GM18868 (cell line): ENCODE measurements at regions not wholly inside any gene's neighbourhood (a gene's known extent, or its start where the extent isn't known, plus 50 kb on each side); places are given as distances from the start of the nearest gene placed in this dataset.

Experiments
- ATAC-seq: cut with Tn5 transposase; IDR thresholded peaks from one replicate; pipeline ENCODE4 v1.9.1; 2021; ENCODE audit warnings: mild to moderate bottlenecking, moderate library complexity; ENCODE audit not compliant: unreplicated experiment

DNA sequence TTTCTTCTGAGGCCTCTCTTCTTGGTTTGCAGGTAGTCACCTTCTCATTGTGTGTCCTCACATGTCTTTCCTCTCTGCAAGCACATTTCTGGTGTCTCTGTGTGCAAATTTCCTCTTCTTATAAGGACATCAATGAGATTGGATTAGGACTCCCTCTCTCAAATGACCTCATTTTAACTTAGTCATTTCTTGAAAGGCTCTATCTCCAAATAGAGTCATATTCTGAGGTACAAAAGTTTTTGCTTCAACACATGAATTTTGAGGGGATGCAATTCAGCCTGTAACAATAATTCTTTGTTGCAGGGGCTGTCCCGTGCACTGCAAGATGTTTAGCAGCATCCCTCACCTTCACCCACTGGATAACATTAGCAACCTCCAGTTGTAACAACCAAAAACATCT lies 115.0 kb upstream of the DCBLD2 start:
- no peak for ATAC-seq

DNA sequence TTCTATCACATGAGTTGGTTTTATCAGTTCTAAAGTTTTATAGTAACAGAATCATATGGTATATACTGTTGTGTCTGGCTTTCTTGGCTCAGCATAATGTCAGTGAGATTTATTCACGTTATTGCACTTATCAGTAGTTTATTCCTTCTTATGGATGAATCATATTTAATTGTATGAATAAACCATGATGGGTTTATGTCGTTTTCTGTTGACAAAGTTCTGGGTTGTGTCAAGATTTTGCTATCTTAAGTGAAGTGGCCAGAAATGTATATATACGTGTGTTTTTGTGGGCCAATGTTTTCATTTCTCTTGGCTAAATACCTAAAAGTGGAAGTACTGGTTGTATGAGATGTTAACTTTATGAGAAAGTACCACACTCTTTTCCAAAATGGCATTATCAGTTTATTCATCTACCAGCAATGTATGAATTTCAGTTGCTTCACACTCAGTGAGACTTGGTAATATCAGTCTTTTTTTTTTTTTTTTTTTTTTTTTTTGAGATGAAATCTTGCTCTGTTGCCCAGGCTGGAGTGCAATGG lies 112.4 kb upstream of the DCBLD2 start:
- ATAC-seq: no peak

DNA sequence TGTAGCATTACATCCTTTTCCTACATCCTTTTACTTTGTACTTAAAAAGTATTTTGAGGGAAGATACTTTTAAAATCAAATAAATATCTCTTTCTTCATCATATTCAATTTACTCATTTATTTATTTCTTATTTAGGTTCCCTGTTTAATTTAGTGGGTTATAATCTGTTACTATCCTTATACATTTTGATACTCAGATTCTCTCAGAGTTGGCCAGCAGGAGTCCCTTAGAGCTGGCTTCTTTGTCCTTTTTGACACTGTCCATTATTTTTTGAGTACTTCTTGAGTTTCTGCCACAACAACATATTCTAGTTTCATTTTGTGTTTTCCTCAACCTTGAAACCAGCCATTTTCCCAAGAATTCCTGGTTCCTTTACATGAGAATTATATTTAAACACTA lies 111.6 kb upstream of the DCBLD2 start:
- no peak for ATAC-seq

DNA sequence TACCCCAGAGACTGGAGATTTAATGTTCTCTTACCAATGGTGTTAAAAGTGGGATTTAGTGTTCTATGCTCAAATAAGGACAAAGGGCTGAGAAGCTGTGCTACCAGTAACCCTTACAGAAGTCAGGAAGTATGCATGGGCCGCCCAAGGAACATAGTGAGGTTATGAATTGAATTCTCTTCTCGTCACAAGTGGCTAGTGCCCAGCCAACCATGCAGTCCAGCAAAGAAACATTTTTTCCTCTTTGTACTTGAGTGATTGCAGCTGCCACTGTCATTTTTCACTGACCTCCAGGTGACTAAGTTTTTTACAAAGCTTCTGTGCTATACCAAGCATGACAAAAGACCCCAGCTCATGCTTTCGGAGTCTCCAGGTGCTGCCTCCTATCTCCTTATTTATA lies 110.6 kb upstream of the DCBLD2 start:
- ATAC-seq: peak; percentile 89

DNA sequence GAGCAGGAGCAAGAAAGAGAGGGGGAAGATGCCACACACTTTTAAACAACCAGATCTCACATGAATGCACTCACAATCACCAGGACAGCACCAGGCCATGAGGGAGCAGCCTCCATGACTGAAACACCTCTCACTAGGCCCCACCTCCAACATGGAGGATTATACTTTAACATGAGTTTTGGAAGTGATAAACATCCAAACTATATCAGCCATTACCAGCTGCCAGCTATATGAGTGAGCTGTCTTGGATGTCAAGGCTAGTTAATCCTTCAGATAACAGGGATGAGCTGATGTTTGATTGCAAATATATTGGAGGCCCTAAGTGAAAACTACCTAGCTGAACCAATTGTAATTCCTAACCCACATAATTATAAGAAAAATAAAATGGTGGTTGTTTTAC lies 108.4 kb upstream of the DCBLD2 start:
- no peak for ATAC-seq

DNA sequence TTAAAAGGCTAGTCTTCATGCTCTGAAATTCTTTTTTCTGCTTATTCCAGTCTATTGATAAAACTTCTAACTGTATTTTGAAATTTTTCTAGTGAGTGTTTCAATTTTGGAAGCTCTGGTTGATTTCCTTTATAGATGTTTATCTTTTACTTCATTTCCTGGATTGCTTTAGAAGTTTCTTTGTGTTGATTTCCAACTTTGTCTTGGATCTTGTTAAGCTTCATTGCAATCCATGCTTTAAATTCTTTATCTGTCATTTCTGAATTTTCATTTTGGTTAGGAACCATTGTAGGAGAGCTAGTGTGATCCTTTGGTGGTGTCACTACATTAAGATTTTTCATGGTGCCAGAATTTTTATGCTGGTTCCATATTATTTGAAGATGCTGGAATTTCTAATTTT lies 105.2 kb upstream of the DCBLD2 start:
- ATAC-seq: no peak

DNA sequence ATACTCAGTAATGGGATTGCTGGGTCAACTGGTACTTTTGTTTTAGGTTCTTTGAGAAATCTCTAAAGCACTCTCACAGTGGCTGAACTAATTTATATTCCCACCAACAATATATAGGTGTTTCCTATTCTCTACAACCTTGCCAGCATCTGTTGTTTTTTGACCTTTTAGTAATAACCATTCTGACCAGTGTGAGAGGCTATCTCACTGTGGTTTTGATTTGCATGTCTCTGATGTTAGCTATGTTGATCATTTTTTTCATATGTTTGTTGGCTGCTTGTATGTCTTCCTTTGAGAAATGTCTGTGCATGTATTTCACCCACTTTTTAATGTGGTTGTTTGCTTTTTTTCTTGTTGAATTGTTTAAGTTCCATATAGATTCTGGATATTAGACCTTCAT lies 98.2 kb upstream of the DCBLD2 start:
- ATAC-seq: no peak

DNA sequence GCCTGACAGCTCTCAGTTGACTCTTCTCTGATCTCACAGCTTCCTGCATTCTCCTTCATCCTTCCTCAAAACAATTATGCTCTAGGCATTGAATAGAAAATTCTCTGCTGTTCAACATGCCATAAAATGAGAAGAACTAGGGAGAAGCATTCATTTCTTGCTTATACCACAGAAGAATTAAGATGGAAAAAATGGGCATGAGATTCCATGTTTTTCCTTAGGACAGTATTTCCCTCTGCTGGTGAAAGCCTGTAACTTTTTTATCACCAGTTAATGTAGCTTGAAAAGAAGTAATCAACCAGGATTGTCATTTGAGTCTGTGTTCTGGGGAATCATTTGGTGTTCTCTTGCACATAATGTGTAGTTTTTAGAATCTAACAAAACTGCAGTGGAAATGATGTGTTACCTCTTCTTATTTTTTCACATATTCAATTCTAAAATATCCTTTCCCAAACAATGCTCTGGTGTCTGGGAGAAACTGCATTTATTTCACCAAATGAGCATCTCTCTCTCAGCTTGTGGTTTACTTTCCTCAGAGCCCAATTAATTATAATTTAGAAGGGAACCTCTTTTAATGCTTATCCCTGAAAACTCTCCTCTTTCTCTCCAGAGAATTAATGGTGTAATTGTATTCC lies 92.8 kb upstream of the DCBLD2 start:
- no peak for ATAC-seq

DNA sequence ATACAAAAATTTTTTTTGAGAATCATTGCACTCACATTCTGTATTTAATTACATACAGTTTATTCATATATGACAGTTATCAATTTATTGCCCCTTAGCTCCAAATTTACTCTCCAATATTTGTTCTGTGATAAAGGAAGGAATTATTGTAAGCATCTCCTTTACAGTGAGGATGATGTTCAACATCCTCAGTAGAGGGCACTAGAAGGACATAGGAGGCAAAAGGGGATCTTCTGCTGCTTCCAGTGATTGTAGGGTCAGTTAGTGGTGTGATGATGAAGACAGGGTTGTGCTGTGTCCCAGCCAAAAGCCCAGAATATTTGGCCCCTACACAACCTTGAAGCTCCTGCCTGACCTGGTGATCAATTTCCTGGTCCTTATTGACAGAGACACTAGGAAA lies 89.9 kb upstream of the DCBLD2 start:
- no peak for ATAC-seq

DNA sequence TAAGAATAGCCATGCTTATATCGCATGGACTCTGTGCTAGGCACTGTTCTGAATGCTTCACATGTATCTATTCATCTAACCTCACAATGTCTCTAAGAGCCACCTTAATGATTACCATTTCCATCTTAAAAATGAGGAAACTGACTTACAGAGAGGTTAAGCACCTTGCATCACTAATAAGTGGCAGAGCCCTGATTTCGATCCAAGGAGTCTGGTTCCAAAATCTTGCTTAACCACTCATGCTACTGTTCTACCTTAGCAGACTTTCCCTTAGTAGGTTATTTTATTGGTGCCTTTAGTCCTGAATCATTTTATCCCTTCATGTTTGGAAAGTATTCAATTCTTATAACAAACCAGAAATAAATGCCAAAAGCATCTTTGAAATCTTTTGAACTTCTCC lies 89.2 kb upstream of the DCBLD2 start:
- no peak for ATAC-seq

DNA sequence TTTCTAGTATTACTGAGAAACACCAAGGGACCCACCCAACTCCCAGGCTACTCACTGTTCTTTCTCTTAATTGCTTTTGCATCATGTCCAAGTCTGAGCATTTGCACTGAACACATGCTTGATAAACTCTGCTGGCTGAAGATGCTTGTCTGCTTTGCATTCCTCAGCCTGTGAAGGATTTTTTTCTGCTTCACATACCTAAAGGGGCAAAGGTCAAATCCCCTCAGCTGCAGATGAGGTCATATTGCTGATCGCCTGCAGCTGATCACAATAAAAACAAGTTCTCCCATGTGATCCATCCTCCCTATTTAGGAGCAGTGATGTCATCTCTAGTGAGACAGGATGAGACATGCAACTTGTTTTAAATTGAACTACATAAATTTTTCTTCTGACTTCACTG lies 84.6 kb upstream of the DCBLD2 start:
- ATAC-seq: no peak

DNA sequence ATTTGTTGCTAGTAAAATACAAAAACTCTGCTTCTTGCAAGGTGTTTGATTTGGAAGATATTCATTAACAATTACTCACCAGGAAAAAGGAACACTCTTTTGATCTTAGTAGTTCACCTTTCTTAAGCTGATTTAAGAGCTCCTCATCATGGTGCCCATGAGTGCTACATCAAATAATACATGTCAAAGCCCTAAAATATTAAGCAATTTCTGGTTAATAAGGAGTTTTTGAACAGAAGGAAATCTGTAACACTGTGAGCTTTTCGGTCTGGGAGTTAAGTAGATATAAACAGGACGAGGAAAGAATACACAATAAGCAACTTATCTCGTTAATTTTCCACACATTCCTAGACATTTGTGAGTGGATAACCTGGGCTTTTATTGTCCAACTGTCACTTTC lies 83.9 kb upstream of the DCBLD2 start:
- ATAC-seq: no peak

DNA sequence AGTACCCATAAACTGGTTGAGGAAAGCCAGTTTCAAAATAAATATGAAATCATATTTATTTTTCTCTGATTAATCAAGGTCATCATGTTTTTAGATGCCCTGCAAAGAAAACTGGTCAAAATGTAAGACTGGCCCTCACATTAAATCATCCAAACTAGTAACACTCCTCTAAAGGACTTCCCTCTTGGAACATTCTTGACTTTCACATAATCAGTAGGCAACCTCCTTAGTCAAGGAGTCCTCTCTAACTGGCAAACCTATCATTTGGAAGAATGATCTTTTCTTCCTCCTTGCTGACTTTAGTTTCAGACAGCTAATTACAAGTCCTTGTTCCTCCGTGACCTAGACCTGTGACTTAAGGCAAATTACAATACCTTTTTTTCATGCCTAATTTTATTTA lies 82.5 kb upstream of the DCBLD2 start:
- ATAC-seq: no peak

DNA sequence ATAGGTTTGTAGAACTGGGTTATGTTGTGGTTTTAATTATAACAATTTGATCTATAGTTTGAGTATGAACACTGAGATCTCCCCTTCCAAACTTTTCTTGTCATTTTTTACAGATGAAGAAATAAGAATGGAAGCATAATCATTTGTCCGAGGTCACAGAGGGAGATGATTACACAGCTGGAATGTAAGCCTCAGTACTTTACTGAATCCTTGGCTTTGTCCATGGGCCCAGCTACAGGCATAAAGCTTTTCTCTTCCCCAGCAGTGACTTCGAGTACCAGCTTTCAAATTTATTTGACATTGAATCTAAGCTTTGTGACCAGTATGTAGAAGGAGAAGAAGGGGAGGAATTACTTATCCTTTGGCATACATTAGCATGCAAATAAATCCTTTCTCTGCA lies 80.9 kb upstream of the DCBLD2 start:
- ATAC-seq: no peak

DNA sequence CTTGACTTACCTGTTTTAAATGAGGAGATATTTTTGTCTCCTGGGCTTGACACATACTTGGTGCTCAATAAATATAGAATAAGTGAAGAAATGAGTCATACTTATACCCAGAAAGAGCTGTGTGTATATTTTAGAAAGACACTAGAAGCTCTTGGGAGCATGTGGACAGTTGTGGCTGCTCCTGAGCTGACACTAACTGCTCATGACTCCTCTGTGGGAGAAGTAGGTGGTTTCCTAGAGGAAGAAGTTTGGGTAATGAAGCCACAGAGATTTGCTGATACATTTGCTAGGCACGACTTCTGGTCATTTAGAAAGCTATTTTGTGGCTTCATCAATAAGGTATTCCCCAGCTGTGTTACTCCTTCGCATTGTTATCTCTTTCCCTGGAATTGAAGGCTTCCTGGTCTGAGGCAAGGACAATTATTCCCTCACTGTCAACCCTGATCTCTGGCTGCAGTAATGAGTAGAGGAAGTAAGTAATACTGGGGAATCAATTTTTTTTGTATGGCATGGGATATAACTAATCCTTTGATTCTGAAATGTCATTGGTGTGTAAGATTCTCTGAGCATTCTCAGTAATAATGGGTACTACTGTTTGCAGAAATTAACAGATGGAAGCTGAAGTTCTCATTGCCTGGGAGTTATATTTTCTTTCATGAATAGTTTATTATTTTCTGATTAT lies 79.6 kb upstream of the DCBLD2 start:
- peak; percentile 89 for ATAC-seq

DNA sequence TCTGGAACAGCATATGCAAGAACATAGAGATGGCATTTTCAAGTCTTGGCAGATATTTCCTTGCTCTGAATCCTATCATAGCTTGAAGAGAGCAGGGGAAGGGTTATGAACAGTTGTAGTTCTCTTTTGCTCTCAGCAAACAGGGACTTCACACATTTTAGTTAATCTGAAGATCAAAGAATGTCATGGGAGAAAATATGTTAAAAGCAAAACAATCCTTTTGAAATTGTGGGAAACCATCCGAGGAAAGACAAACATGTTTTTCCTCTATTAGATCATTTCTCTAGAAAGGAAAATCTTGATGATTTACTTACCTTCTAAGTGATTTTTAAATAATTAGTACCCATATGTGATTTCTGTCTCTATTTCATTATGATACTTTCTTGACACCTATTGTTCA lies 77.8 kb upstream of the DCBLD2 start:
- ATAC-seq: no peak

DNA sequence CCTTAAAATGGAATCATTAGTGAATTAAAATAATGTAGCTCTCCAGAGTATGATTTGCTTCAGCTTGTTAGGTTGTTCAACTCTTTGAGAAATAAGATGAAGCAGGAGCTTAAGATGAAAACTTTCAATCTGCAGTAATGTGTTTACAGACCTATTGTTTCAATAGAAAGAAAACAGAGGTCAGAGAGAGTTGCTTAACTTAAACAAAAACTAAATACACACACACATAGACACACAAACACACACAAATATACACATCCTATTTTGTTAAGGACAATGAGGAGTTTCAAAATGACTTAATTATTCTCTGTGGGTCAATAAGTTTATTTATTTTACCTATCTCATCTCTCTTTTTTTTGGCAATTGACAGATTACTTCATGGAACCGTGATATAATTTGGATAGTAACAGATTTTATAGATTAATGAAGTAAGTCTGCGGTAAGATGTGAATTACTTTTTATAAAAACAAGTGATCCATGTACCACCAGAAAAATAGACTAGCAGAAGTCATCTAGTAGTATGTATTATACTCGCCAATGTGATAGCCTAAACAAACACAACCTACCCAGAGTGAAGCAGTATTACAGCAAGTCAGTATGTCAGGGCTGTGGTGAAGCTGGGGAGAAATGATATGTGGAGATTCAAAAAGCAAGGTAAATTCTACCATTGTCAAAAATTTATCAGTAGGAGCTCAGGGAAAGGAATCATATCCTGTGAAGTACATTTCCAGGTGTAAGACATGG lies 76.7 kb upstream of the DCBLD2 start:
- ATAC-seq: no peak

DNA sequence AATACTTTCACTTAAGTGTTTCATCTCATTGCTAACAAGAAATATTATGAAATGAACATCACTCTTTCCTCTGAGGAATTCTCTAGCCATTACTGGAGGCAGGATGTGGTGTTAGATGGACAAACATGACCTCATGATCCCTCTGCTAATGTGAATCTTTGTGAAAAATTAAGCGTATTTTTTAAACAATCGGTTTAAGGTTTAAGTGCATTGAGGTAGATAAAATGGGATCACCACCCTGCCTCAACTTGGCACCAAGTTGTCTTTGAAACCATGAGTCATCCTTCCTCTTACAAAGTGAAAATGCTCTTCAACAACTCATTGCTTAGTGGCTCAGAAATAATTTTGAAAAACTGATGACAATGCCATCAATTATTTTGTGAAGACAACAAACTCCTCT lies 76.0 kb upstream of the DCBLD2 start:
- peak; percentile 52 for ATAC-seq

DNA sequence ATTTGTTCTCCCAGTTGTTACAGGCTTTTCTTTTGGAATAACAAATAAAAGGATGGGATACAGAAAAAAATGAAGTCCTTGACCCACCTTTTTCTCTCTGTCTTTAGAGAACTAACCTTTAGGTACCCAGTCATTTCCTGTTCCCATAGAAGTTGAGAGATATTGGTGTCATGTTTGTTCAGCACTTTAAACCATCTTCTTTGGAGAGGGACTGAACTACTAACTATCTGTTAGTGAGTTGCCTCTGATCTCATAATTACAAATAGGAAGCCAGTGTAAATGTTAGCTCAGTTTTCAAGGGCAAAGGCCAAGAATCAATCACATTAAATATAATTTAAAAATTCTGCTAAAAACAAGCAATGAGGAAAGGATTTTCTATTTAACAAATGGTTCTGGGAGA lies 72.9 kb upstream of the DCBLD2 start:
- no peak for ATAC-seq

DNA sequence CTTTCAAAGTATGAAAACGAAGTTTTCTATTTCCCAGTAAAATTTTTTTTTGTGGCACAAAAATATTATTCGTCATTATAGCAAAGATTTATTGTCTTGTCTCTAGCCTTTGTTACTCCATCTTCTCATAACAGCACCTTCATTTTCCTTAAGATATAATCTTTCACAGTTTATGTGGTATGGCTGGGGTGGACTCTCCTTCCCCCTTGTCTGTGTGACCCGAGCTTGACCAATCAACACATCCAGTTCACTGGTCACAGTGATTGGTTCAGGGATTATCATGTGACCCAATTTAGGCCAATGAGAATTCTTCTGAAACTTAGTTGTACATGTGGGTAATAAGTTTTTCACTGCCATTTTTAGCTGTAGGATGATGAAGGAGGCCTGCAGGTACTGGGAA lies 71.2 kb upstream of the DCBLD2 start:
- no peak for ATAC-seq

DNA sequence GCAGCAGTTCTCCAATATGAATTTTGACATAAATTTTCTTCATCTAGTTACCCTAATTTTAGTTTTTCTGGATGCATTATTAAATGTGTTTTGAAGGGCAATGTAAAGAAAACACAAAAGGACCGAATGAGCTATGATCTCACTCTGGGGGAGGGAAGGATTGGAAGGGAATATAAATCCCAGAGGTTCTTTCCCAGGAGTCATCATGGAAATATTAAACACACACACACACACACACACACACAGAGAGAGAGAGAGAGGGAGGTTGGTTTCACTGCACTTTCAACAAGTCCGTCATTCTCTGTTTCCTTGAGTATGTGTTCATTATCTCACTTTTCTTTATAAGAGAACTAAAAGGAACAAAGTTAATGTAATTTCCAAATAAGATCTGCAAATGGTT lies 70.7 kb upstream of the DCBLD2 start:
- no peak for ATAC-seq

DNA sequence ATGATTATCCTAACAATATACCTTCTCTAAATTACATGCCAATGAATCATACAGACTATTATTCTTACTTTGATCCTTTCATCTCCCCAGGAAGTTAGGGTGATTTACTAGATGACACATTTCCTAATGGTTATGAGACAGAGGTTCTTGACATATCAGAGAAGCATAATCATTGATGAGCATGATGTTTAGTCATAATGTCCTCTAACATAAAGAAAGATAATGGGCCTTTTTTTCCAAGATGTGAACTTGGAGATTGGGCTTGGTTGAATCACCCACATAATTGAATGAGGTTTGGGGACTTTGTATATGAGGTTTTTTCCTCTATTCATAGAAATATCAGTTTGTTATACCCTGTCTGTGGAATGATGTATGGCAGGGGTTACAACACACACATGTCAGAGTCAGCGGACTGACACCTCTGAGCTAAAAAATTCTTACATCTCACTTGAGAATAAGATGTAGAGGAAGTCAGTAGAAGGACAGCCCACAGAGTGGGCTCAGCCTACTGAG lies 69.7 kb upstream of the DCBLD2 start:
- no peak for ATAC-seq
